A549 (cell line): ENCODE measurements at regions not wholly inside any gene's neighbourhood (a gene's known extent, or its start where the extent isn't known, plus 50 kb on each side); places are given as distances from the start of the nearest gene placed in this dataset.

Experiments
- ATAC-seq, 2 experiments: fragments of 200-7000 bp in 1 of 2; fragments of >200 bp in 1 of 2; cut with Nextera tagmentation in 1 of 2; cut with Tn5 transposase in 1 of 2; 3 replicates each; pipeline versions ENCODE4 v1.8.0 to v1.9.1; 2018 to 2020; ENCODE audit warnings: mild to moderate bottlenecking in 1 of 2, moderate library complexity in 1 of 2
- CTCF ChIA-PET: fragments of 300-600 bp; sonication (Branson Sonifier 250); formaldehyde crosslinking; extraction: SDS; loops from one replicate; lab custom pipeline; 2021; ENCODE audit warnings: antibody characterized with exemption, inconsistent platforms; lab: Yijun Ruan, JAX
- POLR2A ChIA-PET: fragments of 350-600 bp; formaldehyde crosslinking; extraction: SDS; loops from one replicate; lab custom pipeline; 2021; ENCODE audit warnings: antibody characterized with exemption, inconsistent platforms; lab: Yijun Ruan, JAX
- DNase-seq, 2 experiments: peaks; one replicate each; pipeline versions ENCODE4 v3.0.0 to v3.0.0-alpha.2; 2011 to 2016; ENCODE audit warnings: low read depth in 1 of 2, low spot score in 1 of 2
- FAIRE-seq: peaks from 2 replicates; lab custom pipeline; 2011; peaks lifted over from hg19 to GRCh38; lab: Jason Lieb, UNC
- H3K27ac ChIP-seq, 2 experiments: fragments of >200 bp; sonication (Bioruptor Twin); formaldehyde crosslinking; 3 replicates each; pipeline ENCODE4 v1.5.1; 2016 to 2017
- H3K4me1 ChIP-seq: fragments of >200 bp; sonication (Bioruptor Twin); formaldehyde crosslinking; 3 replicates; pipeline ENCODE4 v1.6.1; 2016
- H3K4me2 ChIP-seq: fragments of >200 bp; sonication (Bioruptor Twin); formaldehyde crosslinking; 3 replicates; pipeline ENCODE4 v1.6.1; 2016
- H3K4me3 ChIP-seq: fragments of >200 bp; sonication (Bioruptor Twin); formaldehyde crosslinking; 3 replicates; pipeline ENCODE4 v1.5.1; 2016
- H3K9me3 ChIP-seq: fragments of >200 bp; sonication (Bioruptor Twin); formaldehyde crosslinking; 3 replicates; pipeline ENCODE4 v1.6.1; 2016
- CBX2 ChIP-seq: fragments of 200-600 bp; sonication (generic); IDR thresholded peaks from 2 replicates; pipeline ENCODE4 v1.6.1; 2016; ENCODE audit warnings: low read depth, mild to moderate bottlenecking, borderline replicate concordance
- CBX8 ChIP-seq: fragments of 200-600 bp; sonication (generic); IDR thresholded peaks from 2 replicates; pipeline ENCODE4 v1.6.1; 2016
- CHD2 ChIP-seq: fragments of 150-350 bp; IDR thresholded peaks from 2 replicates; pipeline ENCODE4 v1.6.1; 2014; ENCODE audit warnings: low read length; ENCODE audit not compliant: partially characterized antibody
- EHF ChIP-seq: fragments of 250-450 bp; sonication (Bioruptor Pico); IDR thresholded peaks from 2 replicates; pipeline ENCODE4 v1.5.0; 2020; ENCODE audit warnings: mild to moderate bottlenecking
- EP300 ChIP-seq, 2 experiments: fragments of >200 bp; sonication (Bioruptor Twin); formaldehyde crosslinking; IDR thresholded peaks; 2 replicates in 1 of 2; 3 replicates in 1 of 2; pipeline ENCODE4 v1.6.1; 2016 to 2017
- FOSB ChIP-seq: fragments of 250-450 bp; sonication (Bioruptor Pico); IDR thresholded peaks from 2 replicates; pipeline ENCODE4 v1.5.0; 2020; ENCODE audit warnings: mild to moderate bottlenecking, moderate library complexity
- GATA3 ChIP-seq: IDR thresholded peaks from 2 replicates; pipeline ENCODE4 v1.6.1; 2012; ENCODE audit warnings: borderline replicate concordance
- HEYL ChIP-seq: fragments of 250-450 bp; sonication (Bioruptor Pico); IDR thresholded peaks from 2 replicates; pipeline ENCODE4 v1.8.0; 2021; ENCODE audit warnings: mild to moderate bottlenecking, moderate library complexity
- HOXA7 ChIP-seq: fragments of 250-450 bp; sonication (Bioruptor Pico); IDR thresholded peaks from 2 replicates; pipeline ENCODE4 v1.5.0; 2020; ENCODE audit warnings: mild to moderate bottlenecking, moderate library complexity
- MAFK ChIP-seq: fragments of 450-650 bp; IDR thresholded peaks from 2 replicates; pipeline ENCODE4 v1.6.1; 2014; ENCODE audit not compliant: partially characterized antibody
- MAX ChIP-seq: IDR thresholded peaks from 2 replicates; pipeline ENCODE4 v1.6.1; 2012
- MYC ChIP-seq: IDR thresholded peaks from 2 replicates; pipeline ENCODE4 v1.6.1; 2012; ENCODE audit warnings: mild to moderate bottlenecking, inconsistent platforms, low read length, improper control_type of control experiment, borderline replicate concordance
- NFE2L2 ChIP-seq: fragments of 150-350 bp; conservative IDR thresholded peaks from 2 replicates; pipeline ENCODE4 v1.6.1; 2014; ENCODE audit warnings: low read length
- PBX3 ChIP-seq: IDR thresholded peaks from 2 replicates; pipeline ENCODE4 v1.6.1; 2012
- PHF8 ChIP-seq: fragments of 200-600 bp; sonication (generic); IDR thresholded peaks from 2 replicates; pipeline ENCODE4 v1.6.1; 2016; ENCODE audit warnings: low read depth, mild to moderate bottlenecking, antibody characterized with exemption, moderate library complexity, borderline replicate concordance
- POLR2A ChIP-seq: IDR thresholded peaks from 2 replicates; pipeline ENCODE4 v1.6.1; 2012; ENCODE audit warnings: mild to moderate bottlenecking, low read length
- RAD21 ChIP-seq, 2 experiments: fragments of >200 bp in 1 of 2; sonication (Bioruptor Twin) in 1 of 2; formaldehyde crosslinking in 1 of 2; IDR thresholded peaks in 1 of 2; conservative IDR thresholded peaks in 1 of 2; 2 replicates in 1 of 2; 3 replicates in 1 of 2; pipeline ENCODE4 v1.6.1; 2012 to 2018; ENCODE audit warnings: inconsistent platforms in 1 of 2
- RARB ChIP-seq: fragments of 250-450 bp; sonication (Bioruptor Pico); IDR thresholded peaks from 2 replicates; pipeline ENCODE4 v1.8.0; 2021; ENCODE audit warnings: mild to moderate bottlenecking, moderate library complexity
- SMC3 ChIP-seq: fragments of >200 bp; sonication (Bioruptor Twin); formaldehyde crosslinking; IDR thresholded peaks from 3 replicates; pipeline ENCODE4 v1.6.1; 2018; ENCODE audit warnings: inconsistent platforms
- TP53 ChIP-seq: fragments of 250-450 bp; sonication (Bioruptor Pico); IDR thresholded peaks from 2 replicates; pipeline ENCODE4 v1.5.0; 2021; ENCODE audit warnings: mild to moderate bottlenecking, moderate library complexity
- ZC3H11A ChIP-seq: fragments of 450-650 bp; IDR thresholded peaks from 2 replicates; pipeline ENCODE4 v1.6.1; 2014; ENCODE audit warnings: antibody characterized with exemption, mild to moderate bottlenecking
- ZFP36 ChIP-seq: fragments of 450-650 bp; IDR thresholded peaks from 2 replicates; pipeline ENCODE4 v1.6.1; 2014; ENCODE audit warnings: borderline replicate concordance; ENCODE audit not compliant: partially characterized antibody
- ZNF302 ChIP-seq: fragments of 250-450 bp; sonication (Bioruptor Pico); IDR thresholded peaks from 2 replicates; pipeline ENCODE4 v1.9.0; 2021; ENCODE audit warnings: inconsistent platforms, mild to moderate bottlenecking, moderate library complexity
- WGBS: methylation state at CpG from one replicate; pipeline ENCODE4 v1.1.6; 2017; ENCODE audit errors: missing lambda C conversion rate; 5-methylcytosine and 5-hydroxymethylcytosine counted together
- TF ChIP-seq, protein P1 (sequence below): fragments of >200 bp; sonication (Bioruptor Twin); formaldehyde crosslinking; IDR thresholded peaks from 2 replicates; pipeline ENCODE4 v1.6.1; 2016
- TF ChIP-seq, protein P2 (sequence below): fragments of 250-450 bp; sonication (Bioruptor Pico); IDR thresholded peaks from 2 replicates; pipeline ENCODE4 v1.5.0; 2020; ENCODE audit warnings: low read depth, mild to moderate bottlenecking, moderate library complexity

- TF ChIP-seq TP53 (CRISPR knock-in tag) (no peak), HEYL (CRISPR knock-in tag) (no peak), POLR2A (no peak), GATA3 (no peak), ZFP36 (no peak), PBX3 (no peak), SMC3 (no peak), EP300 (IDR thresholded peaks at IDR 0.05) (no peak), ZC3H11A (no peak), RARB (CRISPR knock-in tag) (no peak), MAX (no peak), MYC (no peak)
- TF ChIP-seq, protein P1, sequence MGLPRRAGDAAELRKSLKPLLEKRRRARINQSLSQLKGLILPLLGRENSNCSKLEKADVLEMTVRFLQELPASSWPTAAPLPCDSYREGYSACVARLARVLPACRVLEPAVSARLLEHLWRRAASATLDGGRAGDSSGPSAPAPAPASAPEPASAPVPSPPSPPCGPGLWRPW = no peak
- CTCF ChIA-PET = no interaction called here
- Histone ChIP-seq H3K4me2 (no peak overlapping the region), H3K4me3 (no peak overlapping the region), H3K9me3 (no peaks in the 10 kb centered on the region), H3K4me1 (no peaks in the 10 kb centered on the region), H3K27ac (no peak overlapping the region)
- FAIRE-seq = no peak
- POLR2A ChIA-PET = no interaction called here
- ATAC-seq = no peak
- DNase-seq = no peak
- 33% methylated on average over 5 of the region's 5 CpGs for WGBS
Observed at GRCh38 chr9:26597542-26598149, 295.0 kb downstream of the CAAP1 start.

DNA sequence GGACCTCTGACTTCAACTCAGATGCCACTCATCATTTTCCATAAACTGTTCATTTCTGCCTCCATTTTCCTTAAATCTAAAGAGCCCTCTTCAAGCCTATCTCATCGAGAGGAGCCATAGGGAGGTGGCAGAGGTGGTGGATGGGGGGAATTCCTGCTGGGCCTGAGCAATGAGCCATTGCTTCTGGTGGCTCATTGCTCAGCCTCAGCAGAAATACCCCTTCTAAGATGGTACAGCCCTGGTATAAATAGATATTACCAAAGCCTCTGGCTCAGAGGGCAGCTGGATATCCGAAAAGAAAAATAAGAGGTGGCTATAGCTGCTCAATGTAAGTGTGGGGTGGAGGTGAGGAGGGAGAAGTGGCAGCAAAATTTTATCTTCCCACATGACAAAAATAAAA lies 313.5 kb downstream of the CAAP1 start:
- Histone ChIP-seq H3K9me3 (no peaks in the 10 kb centered on the region), H3K4me3 (no peak overlapping the region), H3K4me2 (no peak overlapping the region), H3K27ac (no peak overlapping the region), H3K4me1 (no peaks in the 10 kb centered on the region)
- no peak for TF ChIP-seq EHF (CRISPR knock-in tag)
- TF ChIP-seq FOSB (CRISPR knock-in tag) = no peak
- TF ChIP-seq HOXA7 (CRISPR knock-in tag) = no peak
- TF ChIP-seq MAX = no peak
- TF ChIP-seq, protein P1 = no peak
- TF ChIP-seq CBX8 = no peak
- TF ChIP-seq GATA3 = no peak
- no peak for TF ChIP-seq CBX2
- TF ChIP-seq ZFP36 = no peak
- no peak for TF ChIP-seq SMC3
- TF ChIP-seq ZNF302 (CRISPR knock-in tag) = no peak
- no peak for TF ChIP-seq PHF8
- no peak for TF ChIP-seq CHD2
- TF ChIP-seq TP53 (CRISPR knock-in tag) = no peak
- no peak for TF ChIP-seq RAD21 (conservative IDR thresholded peaks at IDR 0.05 in 1 of 2, IDR thresholded peaks at IDR 0.05 in 1 of 2)
- no peak for TF ChIP-seq NFE2L2
- TF ChIP-seq, protein P2, sequence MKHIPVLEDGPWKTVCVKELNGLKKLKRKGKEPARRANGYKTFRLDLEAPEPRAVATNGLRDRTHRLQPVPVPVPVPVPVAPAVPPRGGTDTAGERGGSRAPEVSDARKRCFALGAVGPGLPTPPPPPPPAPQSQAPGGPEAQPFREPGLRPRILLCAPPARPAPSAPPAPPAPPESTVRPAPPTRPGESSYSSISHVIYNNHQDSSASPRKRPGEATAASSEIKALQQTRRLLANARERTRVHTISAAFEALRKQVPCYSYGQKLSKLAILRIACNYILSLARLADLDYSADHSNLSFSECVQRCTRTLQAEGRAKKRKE (CRISPR knock-in tag) = no peak
- no peak for TF ChIP-seq MAFK
- no peak for TF ChIP-seq POLR2A
- ChIA-PET CTCF (no interaction called here), POLR2A (no interaction called here)
- ATAC-seq (no peak), FAIRE-seq (no peak), DNase-seq (no peak)
- WGBS = 15% methylated on average over 2 of the region's 2 CpGs
